H9 (cell line): ENCODE measurements at regions not wholly inside any gene's neighbourhood (a gene's known extent, or its start where the extent isn't known, plus 50 kb on each side); places are given as distances from the start of the nearest gene placed in this dataset.

ENCODE experiments used
- DNase-seq: peaks from one replicate; pipeline ENCODE4 v3.0.0-alpha.2; 2017
- H2AFZ ChIP-seq: one replicate; pipeline ENCODE4 v1.6.1; 2013; ENCODE audit warnings: mild to moderate bottlenecking, low read length, control low read depth, moderate library complexity
- H2AK5ac ChIP-seq: 2 replicates; pipeline ENCODE4 v1.6.1; 2013; ENCODE audit warnings: low read length, control low read depth, mixed read lengths; ENCODE audit not compliant: insufficient read length
- H2BK120ac ChIP-seq: one replicate; pipeline ENCODE4 v1.6.1; 2013; ENCODE audit warnings: low read depth, mild to moderate bottlenecking, low read length, control low read depth, inconsistent platforms; ENCODE audit not compliant: poor library complexity, severe bottlenecking
- H2BK12ac ChIP-seq: 2 replicates; pipeline ENCODE4 v1.6.1; 2013; ENCODE audit warnings: low read length, control low read depth, mixed read lengths, low read depth; ENCODE audit not compliant: insufficient read length
- H2BK15ac ChIP-seq: 2 replicates; pipeline ENCODE4 v1.6.1; 2013; ENCODE audit warnings: low read depth, low read length, control low read depth
- H2BK20ac ChIP-seq: one replicate; pipeline ENCODE4 v1.6.1; 2013; ENCODE audit warnings: low read depth, mild to moderate bottlenecking, low read length, control low read depth, inconsistent platforms; ENCODE audit not compliant: poor library complexity, severe bottlenecking
- H2BK5ac ChIP-seq: 2 replicates; pipeline ENCODE4 v1.6.1; 2013; ENCODE audit warnings: low read length, control low read depth, mixed read lengths; ENCODE audit not compliant: insufficient read length
- H3K14ac ChIP-seq: 2 replicates; pipeline ENCODE4 v1.6.1; 2013; ENCODE audit warnings: low read length, control low read depth; ENCODE audit not compliant: insufficient read depth
- H3K18ac ChIP-seq: 2 replicates; pipeline ENCODE4 v1.6.1; 2013; ENCODE audit warnings: low read depth, mild to moderate bottlenecking, mixed read lengths, low read length, control low read depth; ENCODE audit not compliant: insufficient read length
- H3K23ac ChIP-seq: 2 replicates; pipeline ENCODE4 v1.6.1; 2013; ENCODE audit warnings: low read length, control low read depth, mixed read lengths, low read depth; ENCODE audit not compliant: insufficient read length
- H3K23me2 ChIP-seq: 2 replicates; pipeline ENCODE4 v1.6.1; 2013; ENCODE audit warnings: low read depth, mild to moderate bottlenecking, mixed read lengths, low read length, control low read depth; ENCODE audit not compliant: insufficient read length, poor library complexity, severe bottlenecking
- H3K27ac ChIP-seq: 2 replicates; pipeline ENCODE4 v1.5.1; 2013; ENCODE audit warnings: low read length, control low read depth, mixed read lengths, low read depth; ENCODE audit not compliant: insufficient read length
- H3K27me3 ChIP-seq: 2 replicates; pipeline ENCODE4 v1.6.1; 2013; ENCODE audit warnings: low read length, control low read depth, inconsistent platforms; ENCODE audit not compliant: insufficient read depth
- H3K4ac ChIP-seq: 2 replicates; pipeline ENCODE4 v1.6.1; 2013; ENCODE audit warnings: low read depth, mild to moderate bottlenecking, control low read depth, inconsistent platforms, low read length, moderate library complexity
- H3K4me1 ChIP-seq: 2 replicates; pipeline ENCODE4 v1.6.1; 2013; ENCODE audit warnings: low read length, control low read depth, inconsistent platforms; ENCODE audit not compliant: insufficient read depth
- H3K4me2 ChIP-seq: 2 replicates; pipeline ENCODE4 v1.6.1; 2013; ENCODE audit warnings: low read length, control low read depth, mixed read lengths; ENCODE audit not compliant: insufficient read length, insufficient read depth
- H3K56ac ChIP-seq: 2 replicates; pipeline ENCODE4 v1.6.1; 2013; ENCODE audit warnings: low read depth, mild to moderate bottlenecking, mixed read lengths, low read length, control low read depth; ENCODE audit not compliant: insufficient read length
- H3K79me1 ChIP-seq: 2 replicates; pipeline ENCODE4 v1.6.1; 2013; ENCODE audit warnings: low read depth, mild to moderate bottlenecking, moderate library complexity, low read length, control low read depth, inconsistent platforms; ENCODE audit not compliant: insufficient read depth, poor library complexity, severe bottlenecking
- H3K79me2 ChIP-seq: 2 replicates; pipeline ENCODE4 v1.6.1; 2013; ENCODE audit warnings: low read length, control low read depth, inconsistent platforms; ENCODE audit not compliant: insufficient read depth
- H3K9ac ChIP-seq: 2 replicates; pipeline ENCODE4 v1.6.1; 2013; ENCODE audit warnings: low read length, control low read depth, mixed read lengths; ENCODE audit not compliant: insufficient read length; ENCODE audit errors: extremely low read depth
- H3K9me3 ChIP-seq: one replicate; pipeline ENCODE4 v1.6.1; 2013; ENCODE audit warnings: low read depth, low read length, inconsistent platforms; ENCODE audit not compliant: control insufficient read depth
- H3T11ph ChIP-seq: one replicate; pipeline ENCODE4 v1.6.1; 2013; ENCODE audit warnings: mild to moderate bottlenecking, low read length, control low read depth, inconsistent platforms
- H4K20me1 ChIP-seq: one replicate; pipeline ENCODE4 v1.6.1; 2013; ENCODE audit not compliant: control insufficient read depth, insufficient read length, insufficient read depth
- H4K5ac ChIP-seq: 2 replicates; pipeline ENCODE4 v1.6.1; 2013; ENCODE audit warnings: low read depth, mild to moderate bottlenecking, mixed read lengths, low read length, control low read depth; ENCODE audit not compliant: insufficient read length
- H4K8ac ChIP-seq: replicated peaks from 2 replicates; pipeline ENCODE4 v1.6.1; 2013; ENCODE audit warnings: low read length, control low read depth, mixed read lengths, low read depth; ENCODE audit not compliant: insufficient read length
- H4K91ac ChIP-seq: 2 replicates; pipeline ENCODE4 v1.6.1; 2013; ENCODE audit warnings: low read depth, mild to moderate bottlenecking, moderate library complexity, mixed read lengths, low read length, control low read depth; ENCODE audit not compliant: insufficient read length
- H3K27ac Mint-ChIP-seq, 3 experiments: 2 replicates in 2 of 3; 3 replicates in 1 of 3; pipeline ENCODE4 v1.8.0; 2020 to 2021; ENCODE audit warnings: mixed read lengths in 3 of 3, mild to moderate bottlenecking in 1 of 3, moderate library complexity in 1 of 3
- H3K27me3 Mint-ChIP-seq: 2 replicates; pipeline ENCODE4 v1.8.0; 2021; ENCODE audit warnings: low read depth, mild to moderate bottlenecking, moderate library complexity, mixed read lengths
- H3K36me3 Mint-ChIP-seq, 3 experiments: 2 replicates in 2 of 3; 3 replicates in 1 of 3; pipeline ENCODE4 v1.8.0; 2020 to 2021; ENCODE audit warnings: low read depth in 3 of 3, mixed read lengths in 3 of 3; ENCODE audit not compliant: insufficient read depth in 1 of 3
- H3K4me1 Mint-ChIP-seq, 2 experiments: 2 replicates each; pipeline ENCODE4 v1.8.0; 2020; ENCODE audit warnings: mixed read lengths in 2 of 2
- H3K4me3 Mint-ChIP-seq, 2 experiments: 2 replicates in 1 of 2; 3 replicates in 1 of 2; pipeline ENCODE4 v1.8.0; 2020 to 2021; ENCODE audit warnings: mild to moderate bottlenecking in 2 of 2, mixed read lengths in 2 of 2, moderate library complexity in 1 of 2
- H3K9me3 Mint-ChIP-seq, 2 experiments: 2 replicates in 1 of 2; 3 replicates in 1 of 2; pipeline ENCODE4 v1.8.0; 2020; ENCODE audit warnings: mild to moderate bottlenecking in 2 of 2, mixed read lengths in 2 of 2, moderate library complexity in 1 of 2
- CTCF ChIP-seq: fragments of 200-600 bp; sonication (generic); conservative IDR thresholded peaks from 3 replicates; pipeline ENCODE4 v1.8.0; 2021; ENCODE audit warnings: antibody characterized with exemption, mild to moderate bottlenecking
- WGBS: extraction: QIAGEN DNeasy Blood & Tissue Kit; methylation state at CpG from one replicate; pipeline ENCODE4 v1.1.7; 2013; ENCODE audit warnings: missing lambda C conversion rate, low lambda C conversion rate, mixed read lengths; ENCODE audit not compliant: insufficient read length; ENCODE audit errors: extremely low coverage; 5-methylcytosine and 5-hydroxymethylcytosine counted together

DNA sequence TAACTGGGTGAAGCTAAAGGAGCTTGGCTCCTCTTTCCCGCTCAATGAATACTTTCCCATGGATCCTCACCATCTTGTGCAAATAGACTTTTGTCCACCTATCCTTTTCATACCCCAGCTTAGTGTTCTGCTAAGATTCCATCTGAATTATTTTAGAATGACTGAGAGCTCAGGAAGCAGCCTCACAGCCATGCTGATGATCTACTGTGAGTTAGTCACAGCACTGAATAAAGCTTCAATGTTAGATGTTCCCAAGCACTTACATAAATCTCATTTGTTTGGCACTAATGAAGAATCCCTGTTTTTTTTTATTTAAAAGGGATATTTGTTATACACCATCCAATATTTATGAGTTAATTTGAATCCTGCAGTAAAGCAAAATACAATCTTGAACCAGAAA lies 317.6 kb upstream of the TRPC7 start:
- Histone ChIP-seq H4K20me1 (no peaks in the 10 kb centered on the region), H3K27ac (no peak overlapping the region), H2BK20ac (no peak overlapping the region), H2BK12ac (no peak overlapping the region), H2BK5ac (no peak overlapping the region), H3K9ac (no peak overlapping the region), H3K79me1 (no peaks in the 10 kb centered on the region), H3K18ac (no peak overlapping the region), H3K79me2 (no peaks in the 10 kb centered on the region), H2BK120ac (no peak overlapping the region), H3K56ac (no peak overlapping the region), H3T11ph (no peak overlapping the region), H4K8ac (no peak overlapping the region), H3K14ac (no peak overlapping the region), H2AFZ (no peak overlapping the region), H3K4me2 (no peak overlapping the region), H3K4ac (no peak overlapping the region), H3K9me3 (peaks cover 24% of the 10 kb centered on the region), H3K4me1 (no peaks in the 10 kb centered on the region), H3K23me2 (no peaks in the 10 kb centered on the region), H2BK15ac (no peak overlapping the region), H4K91ac (no peak overlapping the region), H3K27me3 (no peaks in the 10 kb centered on the region), H4K5ac (no peak overlapping the region), H3K23ac (no peak overlapping the region), H2AK5ac (no peak overlapping the region)
- H3K27ac Mint-ChIP-seq, result no peak overlapping the region
- no peak for TF ChIP-seq CTCF
- H3K36me3 Mint-ChIP-seq, result peaks cover 13 to 33% (median 31%) of the 10 kb centered on the region in 3 experiments
- no CpG with 5 or more reads among the region's 1 CpG for WGBS
- H3K4me3 Mint-ChIP-seq, result no peak overlapping the region
- peaks cover 39 to 51% of the 10 kb centered on the region in 2 experiments for H3K9me3 Mint-ChIP-seq
- DNase-seq, result no peak
- peaks cover 0 to 6% of the 10 kb centered on the region in 2 experiments; a peak in 2 of 4 replicates for H3K4me1 Mint-ChIP-seq
- H3K27me3 Mint-ChIP-seq, result no peaks in the 10 kb centered on the region; the same call in 1 of the 2 replicates
